DOHH2 (cell line): ENCODE measurements at regions not wholly inside any gene's neighbourhood (a gene's known extent, or its start where the extent isn't known, plus 50 kb on each side); places are given as distances from the start of the nearest gene placed in this dataset.

Source experiments
- EZH2phosphoT487 ChIP-seq: fragments of 200-600 bp; sonication (generic); IDR thresholded peaks from 2 replicates; pipeline ENCODE4 v1.6.1; 2017; ENCODE audit warnings: borderline replicate concordance, mild to moderate bottlenecking, antibody characterized with exemption, low read length, moderate library complexity, mixed read lengths
- TF ChIP-seq, protein P1 (sequence below): fragments of 200-600 bp; sonication (generic); IDR thresholded peaks from one replicate; pipeline ENCODE4 v1.5.1; 2014; ENCODE audit warnings: antibody characterized with exemption, mild to moderate bottlenecking, low read depth, low read length; ENCODE audit not compliant: poor library complexity, severe bottlenecking

DNA sequence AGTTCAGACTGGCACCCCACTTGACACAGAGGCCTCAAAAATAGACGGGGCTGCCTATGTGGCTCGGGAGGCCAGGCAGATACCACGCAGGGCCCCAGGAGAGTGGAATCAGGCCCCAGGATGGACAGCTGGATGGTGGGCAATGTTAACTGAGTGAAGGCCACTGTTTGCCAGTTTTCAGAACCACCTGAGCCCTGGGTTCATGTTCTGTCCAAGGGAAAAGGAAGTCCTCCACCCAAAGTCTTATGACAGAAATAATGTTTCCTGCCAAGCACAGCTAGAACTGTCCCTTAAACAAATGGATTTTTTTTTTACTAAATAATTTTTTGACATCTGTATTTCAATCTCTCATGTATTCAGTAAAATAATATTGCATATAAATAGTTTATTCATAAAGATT, 228.4 kb downstream of the KLF13 start:
- TF ChIP-seq, protein P1, sequence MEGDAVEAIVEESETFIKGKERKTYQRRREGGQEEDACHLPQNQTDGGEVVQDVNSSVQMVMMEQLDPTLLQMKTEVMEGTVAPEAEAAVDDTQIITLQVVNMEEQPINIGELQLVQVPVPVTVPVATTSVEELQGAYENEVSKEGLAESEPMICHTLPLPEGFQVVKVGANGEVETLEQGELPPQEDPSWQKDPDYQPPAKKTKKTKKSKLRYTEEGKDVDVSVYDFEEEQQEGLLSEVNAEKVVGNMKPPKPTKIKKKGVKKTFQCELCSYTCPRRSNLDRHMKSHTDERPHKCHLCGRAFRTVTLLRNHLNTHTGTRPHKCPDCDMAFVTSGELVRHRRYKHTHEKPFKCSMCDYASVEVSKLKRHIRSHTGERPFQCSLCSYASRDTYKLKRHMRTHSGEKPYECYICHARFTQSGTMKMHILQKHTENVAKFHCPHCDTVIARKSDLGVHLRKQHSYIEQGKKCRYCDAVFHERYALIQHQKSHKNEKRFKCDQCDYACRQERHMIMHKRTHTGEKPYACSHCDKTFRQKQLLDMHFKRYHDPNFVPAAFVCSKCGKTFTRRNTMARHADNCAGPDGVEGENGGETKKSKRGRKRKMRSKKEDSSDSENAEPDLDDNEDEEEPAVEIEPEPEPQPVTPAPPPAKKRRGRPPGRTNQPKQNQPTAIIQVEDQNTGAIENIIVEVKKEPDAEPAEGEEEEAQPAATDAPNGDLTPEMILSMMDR, result no peak
- TF ChIP-seq EZH2phosphoT487, result no peak
